ENCODE measurements at regions not wholly inside any gene's neighbourhood (a gene's known extent, or its start where the extent isn't known, plus 50 kb on each side); places are given as distances from the start of the nearest gene placed in this dataset.
A peak's percentile ranks its signal among the peaks of the same experiment; 100 is the strongest.

GRCh38 chr7:52777051-52777822 lies 258.2 kb upstream of the POM121L12 start:
- Histone ChIP-seq H3K23me2 (ENCODE audit: low read depth, low read length) (no peaks in the 10 kb centered on the region), H3K27ac (ENCODE audit: low read depth, low read length) (no peak overlapping the region), H3K27me3 (replicated peaks in 1 of 4; ENCODE audit: control insufficient read depth in 3 of 4, extremely low read depth in 1 of 4, insufficient read depth in 3 of 4, low read length in 3 of 4) (no peaks in the 10 kb centered on the region), H2BK15ac (ENCODE audit: low read length) (no peak overlapping the region), H4K8ac (ENCODE audit: extremely low read depth, insufficient read depth, low read length) (no peak overlapping the region), H3K14ac (ENCODE audit: insufficient read length) (no peak overlapping the region), H3K4ac (replicated peaks; ENCODE audit: insufficient read length, low read depth, low read length) (no peak overlapping the region), H3K36me3 (ENCODE audit: control insufficient read depth in 2 of 4, insufficient read depth in 4 of 4, low read length in 3 of 4) (no peaks in the 10 kb centered on the region), H4K91ac (replicated peaks; ENCODE audit: insufficient read length, low read length) (no peak overlapping the region), H3K56ac (replicated peaks; ENCODE audit: insufficient read length, low read depth, low read length) (no peak overlapping the region), H3K18ac (ENCODE audit: extremely low read depth, low read length) (no peak overlapping the region), H2BK120ac (replicated peaks; ENCODE audit: low read depth, low read length) (no peak overlapping the region), H4K5ac (ENCODE audit: insufficient read length, low read depth, low read length) (no peak overlapping the region), H3K9me3 (ENCODE audit: insufficient read depth in 2 of 2, low read depth in 1 of 2, low read length in 1 of 2) (no peaks in the 10 kb centered on the region), H3K4me3 (ENCODE audit: extremely low read depth in 1 of 4, insufficient read depth in 2 of 4, low read depth in 3 of 4, low read length in 4 of 4) (no peak overlapping the region), H3K23ac (ENCODE audit: insufficient read length) (no peak overlapping the region), H3K9ac (replicated peaks in 1 of 4; ENCODE audit: extremely low read depth in 1 of 4, low read depth in 3 of 4, low read length in 3 of 4) (no peak overlapping the region), H3K4me1 (replicated peaks in 1 of 4; ENCODE audit: control insufficient read depth in 3 of 4, insufficient read depth in 4 of 4, low read length in 3 of 4) (no peaks in the 10 kb centered on the region), H3K79me1 (ENCODE audit: low read depth, low read length) (no peaks in the 10 kb centered on the region), H4K20me1 (replicated peaks in 1 of 2; ENCODE audit: control insufficient read depth in 1 of 2, insufficient read depth in 2 of 2, low read length in 2 of 2) (no peaks in the 10 kb centered on the region), H2BK20ac (ENCODE audit: low read length) (no peak overlapping the region), H3K79me2 (ENCODE audit: control insufficient read depth in 1 of 2, insufficient read depth in 2 of 2, low read length in 2 of 2) (no peaks in the 10 kb centered on the region), H2AK5ac (ENCODE audit: low read depth, low read length) (no peak overlapping the region), H3K4me2 (ENCODE audit: insufficient read depth in 1 of 2, low read depth in 2 of 2, low read length in 2 of 2) (no peak overlapping the region), H2BK12ac (ENCODE audit: low read depth, low read length) (no peak overlapping the region), H2AFZ (ENCODE audit: low read length) (0 out of 2 replicates have a peak overlapping the region, but pooled peaks have one; percentile 34), H2BK5ac (ENCODE audit: low read depth, low read length) (no peak overlapping the region)
- no peak for TF ChIP-seq GABPA (IDR thresholded peaks at IDR 0.05; ENCODE audit: borderline replicate concordance, insufficient read depth, low read length)
- DNase-seq (ENCODE audit: low read depth in 1 of 2, low spot score in 2 of 2) (no peak), FAIRE-seq (no peak)
- CTCF ChIA-PET (ENCODE audit: partially characterized antibody): interaction anchor here (1.0 kb wide), 1 partner anchor 104 kb away, joined by 3 read pairs; no protein-coding TSS in a partner anchor
- WGBS, 2 experiments (ENCODE audit: extremely low coverage in 1 of 2, insufficient coverage in 1 of 2, insufficient read length in 1 of 2, insufficient replicate concordance in 2 of 2, low coverage in 1 of 2, low lambda C conversion rate in 2 of 2, missing lambda C conversion rate in 1 of 2): 90% methylated on average over 5 of the region's 5 CpGs; no CpG with 5 or more reads in 1 of the 2 experiments
- POLR2A ChIA-PET (ENCODE audit: partially characterized antibody): no interaction called here

Data from H1 (cell line).